SU-DHL-6 (cell line): ENCODE measurements at regions not wholly inside any gene's neighbourhood (a gene's known extent, or its start where the extent isn't known, plus 50 kb on each side); places are given as distances from the start of the nearest gene placed in this dataset.

Experiments
- EZH2phosphoT487 ChIP-seq: fragments of 200-600 bp; sonication (generic), shearing (Covaris generic); conservative IDR thresholded peaks from 2 replicates; pipeline ENCODE4 v1.6.1; 2018; ENCODE audit warnings: mild to moderate bottlenecking, antibody characterized with exemption, low read length, moderate library complexity, mixed read lengths
- TF ChIP-seq, protein P1 (sequence below): fragments of 200-600 bp; sonication (generic); IDR thresholded peaks from one replicate; pipeline ENCODE4 v1.5.1; 2017; ENCODE audit warnings: antibody characterized with exemption, mild to moderate bottlenecking, low read length, moderate library complexity; ENCODE audit not compliant: insufficient read depth, poor library complexity, severe bottlenecking

DNA sequence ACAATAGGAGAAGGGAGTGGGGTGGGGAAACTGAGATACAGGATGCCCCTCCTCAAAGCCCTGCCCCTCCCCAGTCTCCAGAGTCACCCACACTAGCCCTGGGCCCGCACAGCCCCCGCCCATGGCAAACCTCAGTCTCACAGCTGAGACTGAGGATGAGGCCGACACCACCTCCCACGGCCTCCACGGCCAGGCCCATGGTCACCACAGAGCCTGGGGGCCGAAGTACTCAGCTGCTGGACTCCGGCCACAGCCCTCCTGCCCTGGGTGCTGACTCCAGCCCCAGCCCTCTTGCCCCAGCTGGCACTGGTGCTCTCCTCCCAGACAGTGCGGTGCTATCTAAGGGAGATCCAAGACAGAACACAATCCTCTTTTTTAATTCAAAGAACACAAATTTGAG is 176.1 kb downstream of the TTLL2 start:
- TF ChIP-seq, protein P1, sequence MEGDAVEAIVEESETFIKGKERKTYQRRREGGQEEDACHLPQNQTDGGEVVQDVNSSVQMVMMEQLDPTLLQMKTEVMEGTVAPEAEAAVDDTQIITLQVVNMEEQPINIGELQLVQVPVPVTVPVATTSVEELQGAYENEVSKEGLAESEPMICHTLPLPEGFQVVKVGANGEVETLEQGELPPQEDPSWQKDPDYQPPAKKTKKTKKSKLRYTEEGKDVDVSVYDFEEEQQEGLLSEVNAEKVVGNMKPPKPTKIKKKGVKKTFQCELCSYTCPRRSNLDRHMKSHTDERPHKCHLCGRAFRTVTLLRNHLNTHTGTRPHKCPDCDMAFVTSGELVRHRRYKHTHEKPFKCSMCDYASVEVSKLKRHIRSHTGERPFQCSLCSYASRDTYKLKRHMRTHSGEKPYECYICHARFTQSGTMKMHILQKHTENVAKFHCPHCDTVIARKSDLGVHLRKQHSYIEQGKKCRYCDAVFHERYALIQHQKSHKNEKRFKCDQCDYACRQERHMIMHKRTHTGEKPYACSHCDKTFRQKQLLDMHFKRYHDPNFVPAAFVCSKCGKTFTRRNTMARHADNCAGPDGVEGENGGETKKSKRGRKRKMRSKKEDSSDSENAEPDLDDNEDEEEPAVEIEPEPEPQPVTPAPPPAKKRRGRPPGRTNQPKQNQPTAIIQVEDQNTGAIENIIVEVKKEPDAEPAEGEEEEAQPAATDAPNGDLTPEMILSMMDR = no peak
- TF ChIP-seq EZH2phosphoT487 = no peak
